Natural killer cell treated with Interleukin-12 subunit alpha and Interleukin-12 subunit beta and Interleukin-15 and Interleukin-18, amount 100 ng/mL, for 72 hours (primary cell): ENCODE measurements at regions not wholly inside any gene's neighbourhood (a gene's known extent, or its start where the extent isn't known, plus 50 kb on each side); places are given as distances from the start of the nearest gene placed in this dataset.

Experiments used
- ATAC-seq, 2 donors: fragments of 150-1000 bp; cut with Tn5 transposase in 1 of 2; sonication (Bioruptor Pico), chemical (Tn5 transposase) in 1 of 2; 2 replicates each; pipeline ENCODE4 v1.10.0; 2021
- DNase-seq: peaks from one replicate; pipeline ENCODE4 v3.0.0; 2022; ENCODE audit warnings: low spot score
- H3K27ac Mint-ChIP-seq, 2 donors: 1 replicate in 1 of 2; 2 replicates in 1 of 2; pipeline ENCODE4 v1.8.0; 2022; ENCODE audit warnings: mixed read lengths in 2 of 2, mild to moderate bottlenecking in 1 of 2, moderate library complexity in 1 of 2
- H3K27me3 Mint-ChIP-seq, 2 donors: 1 replicate in 1 of 2; 2 replicates in 1 of 2; pipeline ENCODE4 v1.8.0; 2022; ENCODE audit warnings: mixed read lengths in 2 of 2
- H3K36me3 Mint-ChIP-seq: one replicate; pipeline ENCODE4 v1.8.0; 2022; ENCODE audit warnings: mixed read lengths
- H3K4me1 Mint-ChIP-seq, 2 donors: 1 replicate in 1 of 2; 2 replicates in 1 of 2; pipeline ENCODE4 v1.8.0; 2022; ENCODE audit warnings: low read depth in 2 of 2, mixed read lengths in 2 of 2, mild to moderate bottlenecking in 1 of 2
- H3K4me3 Mint-ChIP-seq: one replicate; pipeline ENCODE4 v1.8.0; 2022; ENCODE audit warnings: mixed read lengths
- H3K9me3 Mint-ChIP-seq: 2 replicates; pipeline ENCODE4 v1.8.0; 2022; ENCODE audit warnings: mixed read lengths

DNA sequence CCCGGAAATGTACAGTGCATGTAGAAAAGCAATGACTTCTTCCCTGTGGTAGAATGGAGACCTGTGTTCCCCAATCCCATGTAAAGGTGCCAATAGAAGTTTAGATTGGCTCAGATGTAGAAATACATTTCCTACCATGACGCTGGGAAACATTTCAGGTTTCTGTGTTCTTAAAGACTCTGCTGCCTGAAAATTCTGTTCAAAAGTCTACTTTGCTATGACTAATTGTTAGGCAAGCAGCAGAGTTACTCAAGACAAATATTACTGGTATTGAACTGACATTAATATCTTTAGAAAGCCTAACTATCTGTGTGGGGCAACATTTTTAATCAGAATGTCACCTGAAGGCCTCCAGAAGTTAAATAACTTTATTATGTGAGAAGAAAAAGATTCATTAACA lies 75.5 kb upstream of the ELL2 start:
- Mint-ChIP-seq H3K4me3 (no peak overlapping the region), H3K27ac (no peak overlapping the region), H3K9me3 (peaks cover 6% of the 10 kb centered on the region), H3K36me3 (peaks cover 5% of the 10 kb centered on the region), H3K27me3 (peaks cover 0 to 13% of the 10 kb centered on the region in 2 donors), H3K4me1 (no peaks in the 10 kb centered on the region)
- DNase-seq (no peak), ATAC-seq (no peak)

DNA sequence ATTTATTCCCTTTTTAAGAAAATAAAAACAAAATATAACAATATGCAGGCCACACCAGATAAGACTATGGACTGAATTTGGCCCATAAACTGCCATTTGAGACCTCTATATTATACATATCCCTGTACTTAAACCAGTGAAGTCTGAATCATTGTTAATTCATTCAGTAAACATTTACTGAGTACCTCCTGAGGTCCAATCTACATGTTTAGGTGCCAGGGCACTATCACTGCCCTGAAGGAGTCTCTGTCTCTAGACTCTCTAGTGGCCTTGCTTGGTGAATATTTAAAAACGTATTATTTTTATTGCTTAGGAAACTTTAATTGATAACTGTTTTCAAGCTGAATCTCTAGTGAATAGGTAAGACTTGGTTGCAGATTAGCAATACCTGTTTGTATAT lies 74.7 kb upstream of the ELL2 start:
- Mint-ChIP-seq H3K4me3 (no peak overlapping the region), H3K36me3 (peaks cover 5% of the 10 kb centered on the region), H3K27me3 (peaks cover 0 to 13% of the 10 kb centered on the region in 2 donors), H3K27ac (no peak overlapping the region), H3K4me1 (no peaks in the 10 kb centered on the region), H3K9me3 (peaks cover 6% of the 10 kb centered on the region)
- ATAC-seq (no peak), DNase-seq (no peak)

DNA sequence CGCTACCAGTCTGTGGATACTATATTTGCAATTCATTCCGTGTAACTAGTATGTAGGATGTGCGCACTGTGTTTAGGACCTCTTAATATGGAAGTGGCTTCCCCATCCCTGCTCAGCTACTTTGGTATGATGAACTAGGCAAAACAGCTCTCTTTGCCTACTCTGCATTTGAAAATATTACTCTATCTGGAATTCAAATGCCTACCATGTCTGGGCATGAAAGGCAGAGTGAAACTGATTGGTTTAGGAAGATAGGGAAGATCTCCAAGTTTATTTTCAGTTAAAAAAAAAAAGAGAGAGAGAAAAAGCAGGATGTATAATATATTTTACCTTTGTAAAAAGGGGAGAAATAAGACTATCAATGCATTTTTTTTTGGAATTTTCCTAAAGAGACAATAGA lies 74.1 kb upstream of the ELL2 start:
- peaks cover 5% of the 10 kb centered on the region for H3K36me3 Mint-ChIP-seq
- H3K4me1 Mint-ChIP-seq, result no peaks in the 10 kb centered on the region
- no peak for DNase-seq
- no peak overlapping the region for H3K27ac Mint-ChIP-seq
- no peak overlapping the region for H3K4me3 Mint-ChIP-seq
- peaks cover 0 to 11% of the 10 kb centered on the region in 2 donors for H3K27me3 Mint-ChIP-seq
- peaks cover 6% of the 10 kb centered on the region for H3K9me3 Mint-ChIP-seq
- no peak for ATAC-seq

DNA sequence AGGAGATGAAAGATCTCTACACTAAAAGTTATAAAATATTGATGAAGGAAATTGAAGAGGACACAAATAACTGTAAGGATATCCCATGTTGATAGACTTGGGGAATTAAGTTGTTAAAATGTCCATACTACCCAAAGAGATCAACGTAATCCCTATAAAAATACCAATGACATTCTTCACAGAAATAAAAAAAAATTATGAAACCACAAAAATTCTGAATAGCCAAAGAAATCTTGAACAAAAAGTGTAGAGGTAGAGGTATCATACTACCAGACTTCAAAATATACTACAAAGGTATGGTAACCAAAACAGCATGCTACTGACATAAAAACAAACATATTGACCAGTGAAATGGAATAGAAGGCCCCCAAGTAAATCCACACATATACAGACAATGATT lies 71.5 kb upstream of the ELL2 start:
- Mint-ChIP-seq H3K36me3 (no peaks in the 10 kb centered on the region), H3K4me1 (no peaks in the 10 kb centered on the region), H3K27me3 (no peaks in the 10 kb centered on the region)

DNA sequence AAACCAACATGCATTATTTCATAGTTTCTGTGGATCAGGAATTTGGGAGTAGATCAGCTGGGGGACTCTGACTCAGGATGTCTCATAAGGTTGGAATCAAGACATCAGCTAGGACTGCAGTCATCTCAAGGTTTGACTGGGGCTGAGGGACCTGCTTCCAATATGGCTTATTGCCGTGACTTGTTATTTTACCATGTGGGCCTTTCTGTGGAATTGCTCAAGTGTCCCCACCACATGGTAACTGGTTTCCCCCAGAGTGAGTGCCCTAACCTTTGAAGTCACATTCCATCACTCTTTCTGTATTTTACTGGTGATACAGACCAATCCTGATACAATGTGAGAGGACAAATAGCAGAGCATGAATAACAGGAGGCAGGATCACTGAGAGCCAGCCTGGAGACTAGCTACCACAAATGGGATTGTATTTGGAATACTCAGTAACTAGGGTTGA lies 70.2 kb upstream of the ELL2 start:
- Mint-ChIP-seq H3K36me3 (no peaks in the 10 kb centered on the region), H3K4me3 (no peak overlapping the region), H3K27ac (no peak overlapping the region), H3K27me3 (no peaks in the 10 kb centered on the region), H3K9me3 (no peaks in the 10 kb centered on the region), H3K4me1 (no peaks in the 10 kb centered on the region)
- no peak for DNase-seq
- ATAC-seq, result no peak

More for the DNA sequence above, 71.5 kb upstream of the ELL2 start:
- DNase-seq (no peak), ATAC-seq (no peak)
- H3K4me3 Mint-ChIP-seq, result no peak overlapping the region
- peaks cover 3% of the 10 kb centered on the region for H3K9me3 Mint-ChIP-seq
- H3K27ac Mint-ChIP-seq, result no peak overlapping the region

DNA sequence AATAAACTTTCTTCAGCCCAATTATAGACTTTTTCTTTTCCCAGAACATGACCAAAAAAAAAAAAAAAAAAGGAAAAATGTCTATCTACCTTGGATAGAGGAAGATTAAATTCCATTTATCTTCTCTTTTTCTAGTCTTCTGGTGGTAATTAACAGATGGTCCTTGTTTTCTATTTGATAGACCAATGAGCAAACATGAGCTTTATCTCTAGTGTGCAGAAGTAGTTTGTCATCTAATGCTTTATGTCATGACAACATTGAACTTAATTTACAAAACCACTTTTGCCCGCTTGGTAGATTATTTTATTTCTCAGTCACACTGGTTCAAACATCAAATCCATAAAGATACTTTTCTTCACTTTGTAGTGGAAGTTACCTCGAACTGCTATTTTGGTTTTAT lies 69.5 kb upstream of the ELL2 start:
- no peaks in the 10 kb centered on the region for H3K4me1 Mint-ChIP-seq
- no peak overlapping the region for H3K4me3 Mint-ChIP-seq
- no peak for ATAC-seq

DNA sequence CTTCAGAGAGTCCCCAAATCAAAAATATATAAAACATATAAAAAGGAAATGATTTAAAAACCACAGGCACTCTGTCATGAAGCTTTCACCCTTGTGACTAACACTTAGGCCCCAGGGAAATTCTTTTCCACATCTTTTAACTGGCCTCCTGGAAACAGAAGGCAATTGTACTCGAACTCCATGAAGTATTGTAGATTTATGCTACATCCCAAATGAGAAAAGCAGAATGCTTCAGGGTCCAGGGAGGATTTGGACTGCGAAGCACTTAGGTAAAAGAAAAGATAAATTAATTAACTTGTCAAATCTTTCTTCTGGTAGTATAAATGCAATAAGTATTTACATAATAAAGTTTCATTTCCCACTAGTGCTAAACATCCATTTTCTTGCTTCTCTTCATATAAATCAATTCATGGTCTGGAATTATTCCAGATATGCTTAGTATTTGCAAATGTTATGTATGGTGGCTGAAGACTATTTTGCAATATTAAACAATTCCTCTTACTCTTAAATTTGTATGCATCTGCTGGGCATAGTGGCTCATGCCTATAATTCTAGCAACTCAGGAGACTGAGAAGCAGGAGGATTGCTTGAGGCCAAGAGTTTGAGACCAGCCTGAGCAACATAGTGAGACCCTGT lies 64.9 kb upstream of the ELL2 start:
- H3K36me3 Mint-ChIP-seq, result no peaks in the 10 kb centered on the region
- H3K27me3 Mint-ChIP-seq, result peaks cover 0 to 2% of the 10 kb centered on the region in 2 donors
- no peak overlapping the region for H3K27ac Mint-ChIP-seq
- DNase-seq (no peak), ATAC-seq (no peak)
- no peak overlapping the region for H3K4me3 Mint-ChIP-seq
- H3K4me1 Mint-ChIP-seq, result peaks cover 0 to 5% of the 10 kb centered on the region in 2 donors
- no peaks in the 10 kb centered on the region for H3K9me3 Mint-ChIP-seq

More for the DNA sequence above, 69.5 kb upstream of the ELL2 start:
- DNase-seq, result no peak
- Mint-ChIP-seq H3K36me3 (no peaks in the 10 kb centered on the region), H3K9me3 (no peaks in the 10 kb centered on the region), H3K27me3 (no peaks in the 10 kb centered on the region), H3K27ac (no peak overlapping the region)

DNA sequence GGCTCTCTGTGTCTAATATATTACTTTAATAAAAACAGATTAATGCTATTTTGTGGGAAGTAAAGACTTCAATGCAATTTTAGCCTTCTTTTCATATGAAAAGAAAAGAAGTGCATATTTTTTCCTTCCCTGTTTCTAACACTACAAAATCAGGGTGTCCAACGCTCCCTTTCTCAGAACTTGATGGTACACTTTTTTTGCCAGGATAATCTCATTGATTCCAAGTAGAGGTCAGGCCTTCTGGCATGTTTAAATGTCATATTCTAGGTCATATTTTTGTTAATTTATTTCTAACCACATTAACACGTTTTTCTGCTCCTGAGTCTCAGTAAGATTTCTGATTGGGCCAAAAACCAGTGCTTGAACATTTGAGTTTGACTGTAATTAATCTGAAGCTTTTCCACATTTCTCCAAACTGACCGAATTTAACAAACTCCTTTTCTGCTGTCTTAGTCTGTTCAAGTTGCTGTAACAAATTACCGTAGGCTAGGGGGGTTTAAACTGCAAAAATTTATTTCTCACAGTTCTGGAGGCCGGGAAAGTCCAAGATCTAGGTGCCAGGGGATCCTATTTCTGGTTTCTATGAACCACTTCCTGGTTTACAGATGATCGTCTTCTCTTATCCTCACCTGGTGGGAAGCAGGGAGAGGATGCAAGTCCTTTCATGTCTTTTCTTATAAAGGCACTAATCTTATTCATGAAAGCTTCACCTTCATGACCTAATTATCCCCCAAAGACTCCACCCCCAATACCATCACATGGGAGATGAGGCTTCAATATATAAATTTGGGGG lies 63.2 kb upstream of the ELL2 start:
- no peaks in the 10 kb centered on the region for H3K9me3 Mint-ChIP-seq
- ATAC-seq, result no peak

DNA sequence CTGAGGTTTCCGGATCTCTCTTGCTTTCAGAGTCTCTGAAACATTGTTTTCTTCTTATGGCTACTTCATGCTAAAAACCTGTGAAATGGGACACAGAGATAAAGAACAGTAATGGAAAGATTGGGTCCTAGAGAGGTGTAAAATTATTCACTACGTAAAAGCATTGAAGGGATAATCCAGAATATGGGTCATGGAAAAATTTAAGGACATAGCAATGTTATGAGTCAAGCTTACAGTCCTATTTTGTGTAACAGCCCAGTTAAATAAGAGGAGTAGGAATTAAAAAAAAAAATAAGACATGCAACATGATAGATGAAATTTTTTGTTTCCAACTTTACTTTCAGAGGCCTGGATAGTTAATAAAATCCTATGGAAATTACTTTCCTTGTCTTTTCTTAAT lies 61.9 kb upstream of the ELL2 start:
- H3K27me3 Mint-ChIP-seq, result peaks cover 0 to 2% of the 10 kb centered on the region in 2 donors
- no peak for DNase-seq
- no peak for ATAC-seq
- no peaks in the 10 kb centered on the region for H3K36me3 Mint-ChIP-seq
- peaks cover 0 to 5% of the 10 kb centered on the region in 2 donors for H3K4me1 Mint-ChIP-seq
- no peak overlapping the region for H3K27ac Mint-ChIP-seq
- H3K4me3 Mint-ChIP-seq, result no peak overlapping the region
- no peaks in the 10 kb centered on the region for H3K9me3 Mint-ChIP-seq

More for the DNA sequence above, 63.2 kb upstream of the ELL2 start:
- H3K27ac Mint-ChIP-seq, result no peak overlapping the region
- H3K27me3 Mint-ChIP-seq, result peaks cover 0 to 2% of the 10 kb centered on the region in 2 donors
- H3K4me1 Mint-ChIP-seq, result peaks cover 0 to 5% of the 10 kb centered on the region in 2 donors
- DNase-seq, result no peak
- no peaks in the 10 kb centered on the region for H3K36me3 Mint-ChIP-seq
- no peak overlapping the region for H3K4me3 Mint-ChIP-seq

DNA sequence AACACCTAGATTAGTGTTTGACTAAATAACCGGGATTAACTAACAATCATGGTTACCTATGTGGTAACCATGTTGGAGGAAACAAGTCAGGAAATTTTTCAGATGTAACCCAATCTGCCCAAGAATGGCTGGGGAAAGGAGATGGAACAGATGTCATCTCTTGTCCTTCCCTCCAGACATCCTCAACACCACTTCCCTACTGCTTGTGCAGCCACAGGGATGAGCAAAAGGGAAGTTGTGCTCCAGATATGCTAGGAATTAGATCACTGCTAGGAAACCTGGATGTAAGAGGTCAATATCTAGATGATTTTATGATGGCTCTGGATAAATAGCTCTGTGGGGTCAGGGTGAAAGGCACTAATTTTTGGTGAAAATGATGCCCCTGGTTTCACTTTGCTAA lies 61.3 kb upstream of the ELL2 start:
- H3K36me3 Mint-ChIP-seq, result no peaks in the 10 kb centered on the region
- peaks cover 0 to 2% of the 10 kb centered on the region in 2 donors for H3K27me3 Mint-ChIP-seq
- H3K9me3 Mint-ChIP-seq, result no peaks in the 10 kb centered on the region
- ATAC-seq (no peak), DNase-seq (no peak)
- no peak overlapping the region for H3K4me3 Mint-ChIP-seq
- peaks cover 0 to 5% of the 10 kb centered on the region in 2 donors for H3K4me1 Mint-ChIP-seq
- H3K27ac Mint-ChIP-seq, result no peak overlapping the region

DNA sequence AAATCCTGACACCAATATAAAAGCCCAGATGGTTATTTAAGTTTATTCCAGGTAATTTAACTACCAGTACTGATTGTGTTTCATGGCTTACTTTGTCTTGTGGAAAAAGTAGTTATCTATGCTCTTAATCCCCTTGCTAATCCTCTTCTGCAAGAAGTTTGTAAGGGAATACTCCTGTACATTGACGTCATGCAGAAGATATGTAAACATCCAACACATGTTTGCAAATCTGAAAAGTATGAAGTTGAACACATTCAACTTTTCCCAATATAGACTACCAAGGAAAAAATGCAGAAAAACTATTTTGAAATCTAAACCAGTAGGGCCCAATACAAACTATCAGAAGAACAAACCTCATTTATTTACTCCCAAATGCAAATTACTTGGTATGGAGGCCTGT lies 56.3 kb upstream of the ELL2 start:
- Mint-ChIP-seq H3K27me3 (peaks cover 0 to 2% of the 10 kb centered on the region in 2 donors), H3K9me3 (no peaks in the 10 kb centered on the region), H3K4me1 (peaks cover 12 to 15% of the 10 kb centered on the region in 2 donors), H3K36me3 (no peaks in the 10 kb centered on the region), H3K4me3 (no peak overlapping the region), H3K27ac (no peak overlapping the region)
- ATAC-seq (no peak), DNase-seq (no peak)

DNA sequence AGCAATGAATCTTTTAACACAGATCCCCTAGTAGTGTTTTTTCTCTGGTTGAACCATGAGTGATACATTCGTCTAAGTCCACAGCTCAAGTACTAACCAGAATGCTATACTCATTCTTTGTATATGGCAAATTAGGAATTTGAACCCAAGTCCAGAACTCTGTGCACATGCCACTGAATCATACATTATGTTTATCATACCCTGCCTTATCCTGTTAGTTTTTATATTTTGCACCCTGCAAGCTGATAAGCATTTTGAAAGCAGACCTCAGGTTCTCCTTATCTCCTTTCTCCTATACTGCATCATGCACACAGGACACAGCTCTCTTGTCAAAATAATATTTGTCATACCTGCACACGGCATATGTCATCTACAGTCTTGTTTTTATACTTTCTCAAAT lies 54.6 kb upstream of the ELL2 start:
- ATAC-seq, result no peak

DNA sequence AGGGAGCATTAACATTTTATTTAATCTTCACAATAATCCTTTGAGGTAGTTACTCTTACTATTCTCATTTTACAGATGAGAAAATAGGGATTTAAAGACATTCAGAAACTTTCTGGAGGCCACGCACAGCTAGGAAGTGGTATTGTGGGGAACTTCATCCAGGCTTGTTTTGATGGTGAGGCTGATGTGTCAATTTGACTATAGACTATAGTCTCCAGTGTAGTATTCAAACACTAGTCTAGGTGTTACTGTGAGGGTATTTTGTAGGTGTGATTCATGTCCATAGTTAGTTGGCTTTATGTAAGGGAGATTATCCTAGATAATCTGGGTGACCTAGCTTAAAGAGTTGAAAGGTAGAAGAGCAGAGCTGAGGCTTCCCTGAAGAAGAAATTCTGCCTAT lies 54.1 kb upstream of the ELL2 start:
- Mint-ChIP-seq H3K9me3 (no peaks in the 10 kb centered on the region), H3K4me1 (peaks cover 12 to 15% of the 10 kb centered on the region in 2 donors), H3K4me3 (no peak overlapping the region), H3K27ac (no peak overlapping the region), H3K27me3 (no peaks in the 10 kb centered on the region), H3K36me3 (no peaks in the 10 kb centered on the region)
- ATAC-seq, result no peak
- DNase-seq, result no peak

More for the DNA sequence above, 54.6 kb upstream of the ELL2 start:
- H3K9me3 Mint-ChIP-seq, result no peaks in the 10 kb centered on the region
- H3K4me3 Mint-ChIP-seq, result no peak overlapping the region
- DNase-seq, result no peak
- no peaks in the 10 kb centered on the region for H3K36me3 Mint-ChIP-seq
- H3K4me1 Mint-ChIP-seq, result peaks cover 12 to 15% of the 10 kb centered on the region in 2 donors
- H3K27ac Mint-ChIP-seq, result no peak overlapping the region
- H3K27me3 Mint-ChIP-seq, result no peaks in the 10 kb centered on the region

DNA sequence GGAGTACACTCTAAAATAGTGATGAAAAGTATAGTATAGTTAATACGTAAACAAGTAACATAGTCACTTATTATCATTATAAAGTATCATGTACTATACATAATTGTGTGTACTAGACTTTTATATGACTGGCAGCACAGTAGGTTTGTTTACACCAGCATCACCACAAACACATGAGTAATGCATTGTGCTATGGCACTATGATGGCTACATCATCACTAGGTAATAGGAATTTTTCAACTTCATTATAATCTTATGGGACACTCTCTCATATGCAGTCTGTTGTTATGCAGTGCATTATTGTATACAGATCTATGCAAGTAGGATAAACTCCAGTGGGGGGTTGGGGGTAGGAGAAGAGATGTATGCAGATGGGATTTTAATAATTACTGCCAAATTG lies 52.7 kb upstream of the ELL2 start:
- H3K9me3 Mint-ChIP-seq, result no peaks in the 10 kb centered on the region
- H3K36me3 Mint-ChIP-seq, result no peaks in the 10 kb centered on the region
- H3K27ac Mint-ChIP-seq, result peak overlapping the region in 1 of 2 donors; percentile 45
- no peaks in the 10 kb centered on the region for H3K27me3 Mint-ChIP-seq
- H3K4me3 Mint-ChIP-seq, result no peak overlapping the region
- H3K4me1 Mint-ChIP-seq, result peaks cover 12 to 15% of the 10 kb centered on the region in 2 donors
- ATAC-seq, result no peak
- DNase-seq, result no peak
